Tibial nerve (tissue), 4 donors: ENCODE measurements at regions not wholly inside any gene's neighbourhood (a gene's known extent, or its start where the extent isn't known, plus 50 kb on each side); places are given as distances from the start of the nearest gene placed in this dataset.

Experiments used
- EP300 ChIP-seq, 2 donors: sonication (generic); formaldehyde crosslinking; IDR thresholded peaks; one replicate each; pipeline ENCODE4 v1.6.1; 2017; ENCODE audit warnings: antibody characterized with exemption in 2 of 2, mild to moderate bottlenecking in 1 of 2
- POLR2A ChIP-seq, 2 donors: fragments of 450-650 bp; IDR thresholded peaks; one replicate each; pipeline ENCODE4 v1.6.1; 2017; ENCODE audit warnings: antibody characterized with exemption in 2 of 2, mild to moderate bottlenecking in 2 of 2, moderate library complexity in 2 of 2
- TF ChIP-seq, protein P1 (sequence below), 5 experiments: fragments of 200-600 bp in 3 of 5; fragments of 450-650 bp in 2 of 5; sonication (generic) in 3 of 5; IDR thresholded peaks; one replicate each; pipeline ENCODE4 v1.5.1; 2016 to 2019; ENCODE audit warnings: antibody characterized with exemption in 5 of 5, mild to moderate bottlenecking in 3 of 5, moderate library complexity in 2 of 5

- TF ChIP-seq POLR2A (IDR thresholded peaks at IDR 0.05) = no peak
- TF ChIP-seq, protein P1, sequence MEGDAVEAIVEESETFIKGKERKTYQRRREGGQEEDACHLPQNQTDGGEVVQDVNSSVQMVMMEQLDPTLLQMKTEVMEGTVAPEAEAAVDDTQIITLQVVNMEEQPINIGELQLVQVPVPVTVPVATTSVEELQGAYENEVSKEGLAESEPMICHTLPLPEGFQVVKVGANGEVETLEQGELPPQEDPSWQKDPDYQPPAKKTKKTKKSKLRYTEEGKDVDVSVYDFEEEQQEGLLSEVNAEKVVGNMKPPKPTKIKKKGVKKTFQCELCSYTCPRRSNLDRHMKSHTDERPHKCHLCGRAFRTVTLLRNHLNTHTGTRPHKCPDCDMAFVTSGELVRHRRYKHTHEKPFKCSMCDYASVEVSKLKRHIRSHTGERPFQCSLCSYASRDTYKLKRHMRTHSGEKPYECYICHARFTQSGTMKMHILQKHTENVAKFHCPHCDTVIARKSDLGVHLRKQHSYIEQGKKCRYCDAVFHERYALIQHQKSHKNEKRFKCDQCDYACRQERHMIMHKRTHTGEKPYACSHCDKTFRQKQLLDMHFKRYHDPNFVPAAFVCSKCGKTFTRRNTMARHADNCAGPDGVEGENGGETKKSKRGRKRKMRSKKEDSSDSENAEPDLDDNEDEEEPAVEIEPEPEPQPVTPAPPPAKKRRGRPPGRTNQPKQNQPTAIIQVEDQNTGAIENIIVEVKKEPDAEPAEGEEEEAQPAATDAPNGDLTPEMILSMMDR (IDR thresholded peaks at IDR 0.05) = no peak
- no peak for TF ChIP-seq EP300 (IDR thresholded peaks at IDR 0.05)
These were observed 76.3 kb upstream of the IL12B start for GRCh38 chr5:159406571-159406970.
